GM23338 (cell line): ENCODE measurements at regions not wholly inside any gene's neighbourhood (a gene's known extent, or its start where the extent isn't known, plus 50 kb on each side); places are given as distances from the start of the nearest gene placed in this dataset.

Source experiments
- ATAC-seq: fragments of 200-7000 bp; cut with Tn5 transposase; 3 replicates; pipeline ENCODE4 v1.9.1; 2020
- DNase-seq: peaks from one replicate; pipeline ENCODE4 v3.0.0-alpha.2; 2015; ENCODE audit warnings: low spot score
- H2AFZ ChIP-seq: fragments of 200-600 bp; sonication (generic); 2 replicates; pipeline ENCODE4 v1.8.0; 2016; ENCODE audit warnings: antibody characterized with exemption, mild to moderate bottlenecking, moderate library complexity
- H3F3A ChIP-seq: fragments of 200-600 bp; sonication (generic); replicated peaks from 2 replicates; pipeline ENCODE4 v1.8.0; 2017; ENCODE audit warnings: antibody characterized with exemption, mixed run types, low read depth
- H3K27ac ChIP-seq: fragments of 200-600 bp; sonication (generic); 2 replicates; pipeline ENCODE4 v1.6.1; 2016; ENCODE audit warnings: low read depth
- H3K27me3 ChIP-seq: fragments of 200-600 bp; sonication (generic); 2 replicates; pipeline ENCODE4 v1.8.0; 2016; ENCODE audit warnings: mild to moderate bottlenecking, mixed run types, moderate library complexity; ENCODE audit not compliant: insufficient read depth
- H3K36me3 ChIP-seq: fragments of 200-600 bp; sonication (generic); 2 replicates; pipeline ENCODE4 v1.8.0; 2016; ENCODE audit warnings: mild to moderate bottlenecking; ENCODE audit not compliant: insufficient read depth
- H3K4me1 ChIP-seq: fragments of 200-600 bp; sonication (generic); 2 replicates; pipeline ENCODE4 v1.8.0; 2016; ENCODE audit warnings: mild to moderate bottlenecking, moderate library complexity; ENCODE audit not compliant: insufficient read depth
- H3K4me2 ChIP-seq: fragments of 200-600 bp; sonication (generic); 2 replicates; pipeline ENCODE4 v1.7.1; 2017; ENCODE audit warnings: mixed run types
- H3K4me3 ChIP-seq: fragments of 200-600 bp; sonication (generic); 2 replicates; pipeline ENCODE4 v1.6.1; 2016; ENCODE audit warnings: mixed run types
- H3K79me2 ChIP-seq: fragments of 200-600 bp; sonication (generic); replicated peaks from 2 replicates; pipeline ENCODE4 v1.8.0; 2017; ENCODE audit warnings: mild to moderate bottlenecking; ENCODE audit not compliant: insufficient read depth
- H3K9me2 ChIP-seq: fragments of 200-600 bp; sonication (generic); 2 replicates; pipeline ENCODE4 v1.8.0; 2017; ENCODE audit not compliant: insufficient read depth
- H4K20me1 ChIP-seq: fragments of 200-600 bp; sonication (generic); replicated peaks from 2 replicates; pipeline ENCODE4 v1.8.0; 2017; ENCODE audit warnings: mild to moderate bottlenecking; ENCODE audit not compliant: insufficient read depth
- H3K27ac Mint-ChIP-seq: 2 replicates; pipeline ENCODE4 v1.8.0; 2020; ENCODE audit warnings: inconsistent platforms, mild to moderate bottlenecking, moderate library complexity, mixed read lengths
- H3K27me3 Mint-ChIP-seq: 3 replicates; pipeline ENCODE4 v1.8.0; 2022; ENCODE audit warnings: low read depth, mild to moderate bottlenecking, moderate library complexity, mixed read lengths, inconsistent platforms; ENCODE audit not compliant: insufficient read depth, poor library complexity
- H3K36me3 Mint-ChIP-seq: 3 replicates; pipeline ENCODE4 v1.8.0; 2021; ENCODE audit warnings: low read depth, mild to moderate bottlenecking, inconsistent platforms, moderate library complexity, mixed read lengths
- H3K4me1 Mint-ChIP-seq: 3 replicates; pipeline ENCODE4 v1.8.0; 2020; ENCODE audit warnings: mild to moderate bottlenecking, inconsistent platforms, mixed read lengths
- H3K4me3 Mint-ChIP-seq: 3 replicates; pipeline ENCODE4 v1.8.0; 2021; ENCODE audit warnings: moderate library complexity, mild to moderate bottlenecking, inconsistent platforms, mixed read lengths
- H3K9me3 Mint-ChIP-seq: 3 replicates; pipeline ENCODE4 v1.8.0; 2020; ENCODE audit warnings: moderate library complexity, mild to moderate bottlenecking, inconsistent platforms, mixed read lengths
- CREB1 ChIP-seq: fragments of 250-450 bp; sonication (Bioruptor Pico); IDR thresholded peaks from 2 replicates; pipeline ENCODE4 v1.5.0; 2020; ENCODE audit warnings: low read depth, mild to moderate bottlenecking, moderate library complexity
- CTCF ChIP-seq, 2 experiments: fragments of 200-600 bp in 1 of 2; sonication (generic) in 1 of 2; conservative IDR thresholded peaks; 2 replicates each; pipeline versions ENCODE4 v1.5.1 to v1.6.1; 2016 to 2017; ENCODE audit warnings: antibody characterized with exemption in 2 of 2, low read depth in 2 of 2, mild to moderate bottlenecking in 2 of 2, moderate library complexity in 1 of 2
- ETS1 ChIP-seq: IDR thresholded peaks from 2 replicates; pipeline ENCODE4 v1.6.1; 2016; ENCODE audit warnings: antibody characterized with exemption
- EZH2 ChIP-seq: fragments of 200-600 bp; sonication (generic); IDR thresholded peaks from one replicate; pipeline ENCODE4 v1.8.0; 2017; ENCODE audit warnings: antibody characterized with exemption, mild to moderate bottlenecking, low read depth; ENCODE audit not compliant: unreplicated experiment
- EZH2phosphoT487 ChIP-seq: fragments of 200-600 bp; sonication (generic); IDR thresholded peaks from one replicate; pipeline ENCODE4 v1.8.1; 2018; ENCODE audit warnings: antibody characterized with exemption; ENCODE audit not compliant: unreplicated experiment
- JUNB ChIP-seq: IDR thresholded peaks from one replicate; pipeline ENCODE4 v1.6.1; 2016; ENCODE audit warnings: antibody characterized with exemption; ENCODE audit not compliant: unreplicated experiment
- NANOG ChIP-seq: IDR thresholded peaks from 2 replicates; pipeline ENCODE4 v1.6.1; 2016; ENCODE audit warnings: antibody characterized with exemption, borderline replicate concordance
- POLR2AphosphoS5 ChIP-seq: IDR thresholded peaks from 2 replicates; pipeline ENCODE4 v1.6.1; 2016; ENCODE audit warnings: antibody characterized with exemption, low read depth
- STAT1 ChIP-seq: IDR thresholded peaks from one replicate; pipeline ENCODE4 v1.6.1; 2016; ENCODE audit warnings: antibody characterized with exemption; ENCODE audit not compliant: unreplicated experiment
- ZNF114 ChIP-seq: fragments of 250-450 bp; sonication (Bioruptor Pico); IDR thresholded peaks from 2 replicates; pipeline ENCODE4 v1.5.0; 2020; ENCODE audit warnings: mild to moderate bottlenecking, moderate library complexity
- ZNF331 ChIP-seq: fragments of 250-450 bp; sonication (Bioruptor Pico); IDR thresholded peaks from 2 replicates; pipeline ENCODE4 v1.5.0; 2020; ENCODE audit warnings: low read depth, mild to moderate bottlenecking, moderate library complexity
- ZNF462 ChIP-seq: fragments of 250-450 bp; sonication (Bioruptor Pico); IDR thresholded peaks from 2 replicates; pipeline ENCODE4 v1.5.0; 2020; ENCODE audit warnings: mild to moderate bottlenecking, moderate library complexity
- TF ChIP-seq, protein P1 (sequence below): IDR thresholded peaks from one replicate; pipeline ENCODE4 v1.6.1; 2018; ENCODE audit warnings: antibody characterized with exemption; ENCODE audit not compliant: unreplicated experiment

GRCh38 chr6:6434723-6435122 is 114.3 kb upstream of the F13A1 start:
- Histone ChIP-seq H3K27me3 (no peaks in the 10 kb centered on the region), H3K9me2 (no peaks in the 10 kb centered on the region; the same call in 1 of the 2 replicates), H3K27ac (no peak overlapping the region), H4K20me1 (no peaks in the 10 kb centered on the region), H3F3A (no peaks in the 10 kb centered on the region), H3K4me2 (no peak overlapping the region), H3K4me1 (no peaks in the 10 kb centered on the region), H3K4me3 (no peak overlapping the region), H3K79me2 (no peaks in the 10 kb centered on the region), H2AFZ (no peak overlapping the region), H3K36me3 (no peaks in the 10 kb centered on the region)
- Mint-ChIP-seq H3K9me3 (peaks cover 4% of the 10 kb centered on the region; the same call in 1 of the 3 replicates), H3K27ac (no peak overlapping the region), H3K36me3 (no peaks in the 10 kb centered on the region), H3K4me1 (no peaks in the 10 kb centered on the region), H3K4me3 (no peak overlapping the region), H3K27me3 (no peaks in the 10 kb centered on the region)
- TF ChIP-seq ZNF114 (CRISPR knock-in tag): no peak
- TF ChIP-seq EZH2phosphoT487: no peak
- TF ChIP-seq ETS1: no peak
- TF ChIP-seq ZNF331 (CRISPR knock-in tag): no peak
- TF ChIP-seq JUNB: no peak
- TF ChIP-seq, protein P1, sequence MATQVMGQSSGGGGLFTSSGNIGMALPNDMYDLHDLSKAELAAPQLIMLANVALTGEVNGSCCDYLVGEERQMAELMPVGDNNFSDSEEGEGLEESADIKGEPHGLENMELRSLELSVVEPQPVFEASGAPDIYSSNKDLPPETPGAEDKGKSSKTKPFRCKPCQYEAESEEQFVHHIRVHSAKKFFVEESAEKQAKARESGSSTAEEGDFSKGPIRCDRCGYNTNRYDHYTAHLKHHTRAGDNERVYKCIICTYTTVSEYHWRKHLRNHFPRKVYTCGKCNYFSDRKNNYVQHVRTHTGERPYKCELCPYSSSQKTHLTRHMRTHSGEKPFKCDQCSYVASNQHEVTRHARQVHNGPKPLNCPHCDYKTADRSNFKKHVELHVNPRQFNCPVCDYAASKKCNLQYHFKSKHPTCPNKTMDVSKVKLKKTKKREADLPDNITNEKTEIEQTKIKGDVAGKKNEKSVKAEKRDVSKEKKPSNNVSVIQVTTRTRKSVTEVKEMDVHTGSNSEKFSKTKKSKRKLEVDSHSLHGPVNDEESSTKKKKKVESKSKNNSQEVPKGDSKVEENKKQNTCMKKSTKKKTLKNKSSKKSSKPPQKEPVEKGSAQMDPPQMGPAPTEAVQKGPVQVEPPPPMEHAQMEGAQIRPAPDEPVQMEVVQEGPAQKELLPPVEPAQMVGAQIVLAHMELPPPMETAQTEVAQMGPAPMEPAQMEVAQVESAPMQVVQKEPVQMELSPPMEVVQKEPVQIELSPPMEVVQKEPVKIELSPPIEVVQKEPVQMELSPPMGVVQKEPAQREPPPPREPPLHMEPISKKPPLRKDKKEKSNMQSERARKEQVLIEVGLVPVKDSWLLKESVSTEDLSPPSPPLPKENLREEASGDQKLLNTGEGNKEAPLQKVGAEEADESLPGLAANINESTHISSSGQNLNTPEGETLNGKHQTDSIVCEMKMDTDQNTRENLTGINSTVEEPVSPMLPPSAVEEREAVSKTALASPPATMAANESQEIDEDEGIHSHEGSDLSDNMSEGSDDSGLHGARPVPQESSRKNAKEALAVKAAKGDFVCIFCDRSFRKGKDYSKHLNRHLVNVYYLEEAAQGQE: no peak
- TF ChIP-seq CREB1: no peak
- no peak for TF ChIP-seq STAT1
- TF ChIP-seq POLR2AphosphoS5: no peak
- TF ChIP-seq NANOG: no peak
- TF ChIP-seq EZH2: no peak
- no peak for TF ChIP-seq ZNF462 (CRISPR knock-in tag)
- TF ChIP-seq CTCF (conservative IDR thresholded peaks at IDR 0.05; ENCODE audit: low read depth in 2 of 2): no peak
- DNase-seq: no peak
- no peak for ATAC-seq
